ENCODE measurements at regions not wholly inside any gene's neighbourhood (a gene's known extent, or its start where the extent isn't known, plus 50 kb on each side); places are given as distances from the start of the nearest gene placed in this dataset.

GRCh38 chr9:18208166-18209059, 265.5 kb upstream of the ADAMTSL1 start:
- TF ChIP-seq POLR2A (IDR thresholded peaks at IDR 0.05) (no peak), CTCF (IDR thresholded peaks at IDR 0.05) (peak; percentile 17 to 34 (median 27))

Measured in tibial nerve (tissue), 3 donors.